HCT116 (cell line): ENCODE measurements at regions not wholly inside any gene's neighbourhood (a gene's known extent, or its start where the extent isn't known, plus 50 kb on each side); places are given as distances from the start of the nearest gene placed in this dataset.

ENCODE experiments used
- ATAC-seq: fragments of 200-7000 bp; cut with Tn5 transposase; 2 replicates; pipeline ENCODE4 v1.9.1; 2020; ENCODE audit warnings: mild to moderate bottlenecking, moderate library complexity
- BruUV-seq: library from RNA; stranded (reverse); fragments of 400-500 nt; replicated peaks from 2 replicates; lab custom pipeline; 2021; lab: Mats Ljungman, UMichigan
- CTCF ChIA-PET: fragments of 300-600 bp; sonication (Branson Sonifier 250); formaldehyde crosslinking; loops from one replicate; lab custom pipeline; 2021; ENCODE audit warnings: antibody characterized with exemption; lab: Charles Lee
- POLR2A ChIA-PET: fragments of 300-600, 350-600 bp; sonication (Branson Sonifier 250); formaldehyde crosslinking; loops from one replicate; lab custom pipeline; 2021; ENCODE audit warnings: antibody characterized with exemption; lab: Charles Lee
- RAD21 ChIA-PET, 2 experiments: fragments of 300-600 bp; sonication (Branson Sonifier 250); formaldehyde crosslinking; loops; one replicate each; lab custom pipeline; 2023; ENCODE audit warnings: low total read pairs in 2 of 2; ENCODE audit not compliant: uncharacterized antibody in 2 of 2, unreplicated experiment in 2 of 2, low non-redundant PET in 1 of 2; lab: Charles Lee
- DNase-seq: peaks from one replicate; pipeline ENCODE4 v3.0.0-alpha.2; 2010; ENCODE audit warnings: low read depth, low spot score
- H2AFZ ChIP-seq: fragments of 200-600 bp; shearing (Covaris generic), sonication (generic); 2 replicates; pipeline ENCODE4 v1.6.1; 2017; ENCODE audit warnings: low read depth, mixed run types, mixed read lengths, antibody characterized with exemption, low read length; ENCODE audit not compliant: poor library complexity, severe bottlenecking
- H3K27ac ChIP-seq: 2 replicates; pipeline ENCODE4 v1.5.1; 2012; ENCODE audit warnings: low read depth, low read length
- H3K27me3 ChIP-seq: fragments of 200-600 bp; sonication (generic); 2 replicates; pipeline ENCODE4 v1.6.1; 2016; ENCODE audit warnings: mixed run types, low read length, mixed read lengths; ENCODE audit not compliant: insufficient read depth
- H3K36me3 ChIP-seq, 2 experiments: fragments of 200-500 bp in 1 of 2; fragments of 200-600 bp in 1 of 2; sonication (Bioruptor generic) in 1 of 2; sonication (generic) in 1 of 2; 2 replicates each; pipeline versions ENCODE4 v1.5.1 to v1.6.1; 2014 to 2016; ENCODE audit warnings: low read length in 2 of 2, inconsistent platforms in 1 of 2, mixed read lengths in 1 of 2, mixed run types in 1 of 2; ENCODE audit not compliant: insufficient read depth in 2 of 2, control insufficient read depth in 1 of 2
- H3K4me1 ChIP-seq, 2 experiments: fragments of 200-600 bp in 1 of 2; sonication (generic) in 1 of 2; 2 replicates each; pipeline versions ENCODE4 v1.5.1 to v1.6.1; 2012 to 2017; ENCODE audit warnings: low read length in 2 of 2, inconsistent platforms in 1 of 2, mild to moderate bottlenecking in 1 of 2, mixed read lengths in 1 of 2, mixed run types in 1 of 2, moderate library complexity in 1 of 2; ENCODE audit not compliant: insufficient read depth in 2 of 2, control insufficient read depth in 1 of 2
- H3K4me2 ChIP-seq: fragments of 200-600 bp; sonication (generic); 2 replicates; pipeline ENCODE4 v1.6.1; 2017; ENCODE audit warnings: mixed run types, low read length, mixed read lengths
- H3K4me3 ChIP-seq, 2 experiments: fragments of 200-600 bp in 1 of 2; sonication (generic) in 1 of 2; replicated peaks in 1 of 2; 2 replicates each; pipeline ENCODE4 v1.5.1; 2011 to 2016; ENCODE audit warnings: low read length in 2 of 2, control low read depth in 1 of 2, low read depth in 1 of 2, mild to moderate bottlenecking in 1 of 2, mixed read lengths in 1 of 2, mixed run types in 1 of 2
- H3K79me2 ChIP-seq: fragments of 200-600 bp; sonication (generic); 2 replicates; pipeline ENCODE4 v1.6.1; 2017; ENCODE audit warnings: mild to moderate bottlenecking, mixed run types, low read length, moderate library complexity, mixed read lengths; ENCODE audit not compliant: insufficient read depth
- H3K9ac ChIP-seq: fragments of 200-600 bp; sonication (generic); 2 replicates; pipeline ENCODE4 v1.6.1; 2016; ENCODE audit warnings: low read length, mixed read lengths
- H3K9me2 ChIP-seq: fragments of 200-600 bp; sonication (generic), shearing (Covaris generic); 2 replicates; pipeline ENCODE4 v1.6.1; 2017; ENCODE audit warnings: mixed run types, mild to moderate bottlenecking, moderate library complexity; ENCODE audit not compliant: insufficient read depth
- H3K9me3 ChIP-seq, 2 experiments: fragments of 200-500 bp in 1 of 2; fragments of 200-600 bp in 1 of 2; sonication (Bioruptor generic) in 1 of 2; sonication (generic) in 1 of 2; 2 replicates each; pipeline ENCODE4 v1.6.1; 2014 to 2017; ENCODE audit warnings: low read length in 2 of 2, mixed read lengths in 2 of 2, inconsistent platforms in 1 of 2, low read depth in 1 of 2, mild to moderate bottlenecking in 1 of 2, mixed run types in 1 of 2, moderate library complexity in 1 of 2; ENCODE audit not compliant: control insufficient read depth in 1 of 2, insufficient read depth in 1 of 2
- H4K20me1 ChIP-seq: fragments of 200-600 bp; sonication (generic), shearing (Covaris generic); 2 replicates; pipeline ENCODE4 v1.6.1; 2017; ENCODE audit warnings: mixed run types, mild to moderate bottlenecking, moderate library complexity; ENCODE audit not compliant: insufficient read depth
- CTCF ChIP-seq, 3 experiments: fragments of 200-600 bp in 1 of 3; sonication (generic) in 1 of 3; IDR thresholded peaks in 2 of 3; conservative IDR thresholded peaks in 1 of 3; 2 replicates each; pipeline ENCODE4 v1.5.1; 2012 to 2017; ENCODE audit warnings: low read depth in 2 of 3, low read length in 2 of 3, antibody characterized with exemption in 1 of 3, borderline replicate concordance in 1 of 3, control low read depth in 1 of 3, mild to moderate bottlenecking in 1 of 3, mixed read lengths in 1 of 3, mixed run types in 1 of 3, moderate library complexity in 1 of 3; ENCODE audit not compliant: insufficient read depth in 1 of 3
- EZH2 ChIP-seq: fragments of 200-600 bp; sonication (generic); IDR thresholded peaks from 2 replicates; pipeline ENCODE4 v1.6.1; 2017; ENCODE audit warnings: antibody characterized with exemption, mixed run types
- FOSL1 ChIP-seq: IDR thresholded peaks from 2 replicates; pipeline ENCODE4 v1.6.1; 2012; ENCODE audit warnings: low read depth
- JUND ChIP-seq: IDR thresholded peaks from 2 replicates; pipeline ENCODE4 v1.6.1; 2012
- MAX ChIP-seq: IDR thresholded peaks from 2 replicates; pipeline ENCODE4 v1.6.1; 2012
- POLR2A ChIP-seq: IDR thresholded peaks from 2 replicates; pipeline ENCODE4 v1.7.0; 2011; ENCODE audit warnings: borderline replicate concordance; ENCODE audit not compliant: insufficient read depth, insufficient read length; ENCODE audit errors: extremely low read depth
- REST ChIP-seq: IDR thresholded peaks from 2 replicates; pipeline ENCODE4 v1.6.1; 2012; ENCODE audit warnings: low read depth
- SIN3A ChIP-seq: IDR thresholded peaks from 2 replicates; pipeline ENCODE4 v1.6.1; 2012; ENCODE audit warnings: low read depth
- SP1 ChIP-seq: IDR thresholded peaks from 2 replicates; pipeline ENCODE4 v1.6.1; 2012; ENCODE audit warnings: low read depth
- SRF ChIP-seq: IDR thresholded peaks from 2 replicates; pipeline ENCODE4 v1.6.1; 2012; ENCODE audit warnings: low read depth
- TCF7L2 ChIP-seq: IDR thresholded peaks from 2 replicates; pipeline ENCODE4 v1.7.0; 2011; ENCODE audit warnings: borderline replicate concordance, inconsistent platforms; ENCODE audit not compliant: insufficient read depth, insufficient read length; ENCODE audit errors: extremely low read depth
- ZBTB33 ChIP-seq: IDR thresholded peaks from 2 replicates; pipeline ENCODE4 v1.6.1; 2011; ENCODE audit warnings: mild to moderate bottlenecking, low read length, moderate library complexity; ENCODE audit not compliant: insufficient replicate concordance; ENCODE audit errors: extremely low read depth
- ZFX ChIP-seq: fragments of 450-650 bp; IDR thresholded peaks from 2 replicates; pipeline ENCODE4 v1.6.1; 2017
- ZNF274 ChIP-seq: fragments of 200-500 bp; sonication (Bioruptor generic); IDR thresholded peaks from 2 replicates; pipeline ENCODE4 v1.6.1; 2014; ENCODE audit warnings: mild to moderate bottlenecking, low read depth, low read length, inconsistent platforms
- intact Hi-C: fragments of 100-400 bp; cut with micrococcal nuclease; formaldehyde crosslinking; loops from 2 replicates; pipeline ENCODE4 v1.10.0; 2022

- Histone ChIP-seq H3K27me3 (no peaks in the 10 kb centered on the region), H3K36me3 (no peaks in the 10 kb centered on the region), H3K4me3 (no peak overlapping the region), H3K79me2 (no peaks in the 10 kb centered on the region), H3K4me1 (no peaks in the 10 kb centered on the region), H3K9me2 (no peaks in the 10 kb centered on the region), H3K9ac (no peak overlapping the region), H3K27ac (no peak overlapping the region), H3K9me3 (no peaks in the 10 kb centered on the region), H3K4me2 (no peak overlapping the region), H4K20me1 (no peaks in the 10 kb centered on the region), H2AFZ (no peak overlapping the region)
- ATAC-seq (no peak), DNase-seq (no peak)
- no TSS peak for BruUV-seq
- CTCF ChIA-PET: no interaction called here
- intact Hi-C loops: no loop called here
- POLR2A ChIA-PET: no interaction called here
- TF ChIP-seq TCF7L2 (no peak), POLR2A (no peak), CTCF (IDR thresholded peaks at IDR 0.05 in 2 of 3, conservative IDR thresholded peaks at IDR 0.05 in 1 of 3; ENCODE audit: borderline replicate concordance in 1 of 3, insufficient read depth in 1 of 3, low read depth in 2 of 3, low read length in 2 of 3) (no peak), SRF (no peak), ZBTB33 (no peak), MAX (no peak), EZH2 (no peak), JUND (no peak), SP1 (no peak), FOSL1 (no peak), ZFX (no peak), ZNF274 (no peak), REST (no peak), SIN3A (no peak)
- RAD21 ChIA-PET: no interaction called here
These were observed 71.7 kb downstream of the OXSM start for GRCh38 chr3:25861566-25861965.
